Gastroesophageal sphincter (tissue), 3 donors: ENCODE measurements at regions not wholly inside any gene's neighbourhood (a gene's known extent, or its start where the extent isn't known, plus 50 kb on each side); places are given as distances from the start of the nearest gene placed in this dataset.

Experiments used
- POLR2A ChIP-seq, 2 donors: fragments of 450-650 bp; IDR thresholded peaks; one replicate each; pipeline ENCODE4 v1.6.1; 2017; ENCODE audit warnings: antibody characterized with exemption in 2 of 2, mild to moderate bottlenecking in 2 of 2, moderate library complexity in 1 of 2
- TF ChIP-seq, protein P1 (sequence below), 4 experiments: fragments of 200-600 bp in 2 of 4; fragments of 450-650 bp in 2 of 4; sonication (generic) in 1 of 4; IDR thresholded peaks; one replicate each; pipeline ENCODE4 v1.5.1; 2017 to 2019; ENCODE audit warnings: antibody characterized with exemption in 4 of 4, mild to moderate bottlenecking in 2 of 4, moderate library complexity in 2 of 4

DNA sequence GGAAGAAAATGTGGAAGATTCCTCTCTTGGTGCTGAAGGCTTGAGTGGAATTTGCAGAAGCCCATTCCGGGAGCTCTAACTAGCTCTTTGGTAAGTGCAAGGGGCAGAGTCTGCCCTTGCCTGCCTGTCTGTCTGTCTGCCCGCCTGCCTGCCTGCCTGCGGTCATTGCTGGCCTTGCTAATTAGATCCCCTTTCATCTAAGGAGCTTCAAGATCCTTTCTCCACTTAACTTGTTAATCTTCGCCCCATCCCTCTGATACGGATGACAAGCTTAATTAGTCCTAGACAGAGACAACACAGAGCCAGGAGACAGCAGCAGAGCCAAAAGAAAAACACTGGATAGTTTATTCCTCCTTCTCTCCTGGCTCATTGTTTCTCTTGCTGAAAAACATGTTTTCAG, 80.2 kb upstream of the GADD45A start:
- TF ChIP-seq, protein P1, sequence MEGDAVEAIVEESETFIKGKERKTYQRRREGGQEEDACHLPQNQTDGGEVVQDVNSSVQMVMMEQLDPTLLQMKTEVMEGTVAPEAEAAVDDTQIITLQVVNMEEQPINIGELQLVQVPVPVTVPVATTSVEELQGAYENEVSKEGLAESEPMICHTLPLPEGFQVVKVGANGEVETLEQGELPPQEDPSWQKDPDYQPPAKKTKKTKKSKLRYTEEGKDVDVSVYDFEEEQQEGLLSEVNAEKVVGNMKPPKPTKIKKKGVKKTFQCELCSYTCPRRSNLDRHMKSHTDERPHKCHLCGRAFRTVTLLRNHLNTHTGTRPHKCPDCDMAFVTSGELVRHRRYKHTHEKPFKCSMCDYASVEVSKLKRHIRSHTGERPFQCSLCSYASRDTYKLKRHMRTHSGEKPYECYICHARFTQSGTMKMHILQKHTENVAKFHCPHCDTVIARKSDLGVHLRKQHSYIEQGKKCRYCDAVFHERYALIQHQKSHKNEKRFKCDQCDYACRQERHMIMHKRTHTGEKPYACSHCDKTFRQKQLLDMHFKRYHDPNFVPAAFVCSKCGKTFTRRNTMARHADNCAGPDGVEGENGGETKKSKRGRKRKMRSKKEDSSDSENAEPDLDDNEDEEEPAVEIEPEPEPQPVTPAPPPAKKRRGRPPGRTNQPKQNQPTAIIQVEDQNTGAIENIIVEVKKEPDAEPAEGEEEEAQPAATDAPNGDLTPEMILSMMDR (IDR thresholded peaks at IDR 0.05): no peak
- TF ChIP-seq POLR2A (IDR thresholded peaks at IDR 0.05): no peak
